Osteoblast (primary cell): ENCODE measurements at regions not wholly inside any gene's neighbourhood (a gene's known extent, or its start where the extent isn't known, plus 50 kb on each side); places are given as distances from the start of the nearest gene placed in this dataset.

Experiments
- DNase-seq: peaks from one replicate; pipeline ENCODE4 v3.0.0; 2011; ENCODE audit warnings: low spot score, mixed read lengths; ENCODE audit not compliant: insufficient read length; ENCODE audit errors: missing footprints
- H2AFZ ChIP-seq: 2 replicates; pipeline ENCODE4 v1.6.0; 2011; ENCODE audit warnings: mild to moderate bottlenecking, low read length
- H3K27ac ChIP-seq: 2 replicates; pipeline ENCODE4 v1.5.1; 2011; ENCODE audit warnings: mild to moderate bottlenecking, low read depth, low read length, moderate library complexity
- H3K27me3 ChIP-seq: 2 replicates; pipeline ENCODE4 v1.6.0; 2012; ENCODE audit warnings: mild to moderate bottlenecking, control low read depth, inconsistent platforms, low read length, moderate library complexity; ENCODE audit not compliant: insufficient read depth
- H3K36me3 ChIP-seq: 2 replicates; pipeline ENCODE4 v1.5.1; 2011; ENCODE audit warnings: mild to moderate bottlenecking, low read length, control low read depth, moderate library complexity; ENCODE audit not compliant: insufficient read depth
- H3K4me1 ChIP-seq: 2 replicates; pipeline ENCODE4 v1.5.1; 2011; ENCODE audit warnings: mild to moderate bottlenecking, low read length, control low read depth, moderate library complexity; ENCODE audit not compliant: insufficient read depth
- H3K4me2 ChIP-seq: 2 replicates; pipeline ENCODE4 v1.6.0; 2011; ENCODE audit warnings: mild to moderate bottlenecking, low read length; ENCODE audit not compliant: insufficient read depth
- H3K4me3 ChIP-seq: fragments of 200-600 bp; sonication (generic); 3 replicates; pipeline ENCODE4 v1.5.1; 2012; ENCODE audit warnings: mild to moderate bottlenecking, low read length, inconsistent platforms; ENCODE audit not compliant: insufficient read depth
- H3K79me2 ChIP-seq: 2 replicates; pipeline ENCODE4 v1.6.0; 2012; ENCODE audit warnings: mild to moderate bottlenecking, low read length, control low read depth, inconsistent platforms; ENCODE audit not compliant: insufficient read depth
- H3K9me3 ChIP-seq: 2 replicates; pipeline ENCODE4 v1.5.1; 2011; ENCODE audit warnings: low read depth, low read length, control low read depth
- H4K20me1 ChIP-seq: 2 replicates; pipeline ENCODE4 v1.6.0; 2012; ENCODE audit warnings: mild to moderate bottlenecking, low read length, control low read depth; ENCODE audit not compliant: insufficient read depth
- TF ChIP-seq, protein P1 (sequence below): IDR thresholded peaks from 2 replicates; pipeline ENCODE4 v1.5.1; 2011; ENCODE audit warnings: mild to moderate bottlenecking, low read depth, low read length, moderate library complexity; ENCODE audit errors: extremely low read depth

DNA sequence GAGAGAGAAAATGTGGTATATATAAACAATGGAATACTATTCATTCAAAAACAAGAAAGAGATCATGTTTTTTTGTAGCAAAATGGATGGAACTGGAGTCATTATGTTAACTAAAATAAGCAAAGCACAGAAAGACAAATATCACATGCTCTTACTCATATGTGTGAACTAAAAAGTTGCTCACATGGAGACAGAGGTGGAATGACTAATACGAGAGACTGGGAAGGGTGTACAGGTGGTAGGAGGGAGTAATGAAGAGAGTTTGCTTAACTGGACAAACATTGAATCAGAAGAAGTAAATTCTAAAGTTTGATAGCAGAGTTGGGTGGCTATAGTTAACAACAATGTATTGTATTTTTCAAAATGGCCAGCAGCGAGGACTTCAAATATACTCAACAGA lies 1080.7 kb upstream of the CHAC2 start:
- H3K9me3 ChIP-seq, result no peaks in the 10 kb centered on the region
- DNase-seq, result no peak
- H3K4me3 ChIP-seq, result no peak overlapping the region
- no peaks in the 10 kb centered on the region for H4K20me1 ChIP-seq
- H3K4me1 ChIP-seq, result no peaks in the 10 kb centered on the region
- no peaks in the 10 kb centered on the region for H3K36me3 ChIP-seq
- H3K27me3 ChIP-seq, result no peaks in the 10 kb centered on the region
- TF ChIP-seq, protein P1, sequence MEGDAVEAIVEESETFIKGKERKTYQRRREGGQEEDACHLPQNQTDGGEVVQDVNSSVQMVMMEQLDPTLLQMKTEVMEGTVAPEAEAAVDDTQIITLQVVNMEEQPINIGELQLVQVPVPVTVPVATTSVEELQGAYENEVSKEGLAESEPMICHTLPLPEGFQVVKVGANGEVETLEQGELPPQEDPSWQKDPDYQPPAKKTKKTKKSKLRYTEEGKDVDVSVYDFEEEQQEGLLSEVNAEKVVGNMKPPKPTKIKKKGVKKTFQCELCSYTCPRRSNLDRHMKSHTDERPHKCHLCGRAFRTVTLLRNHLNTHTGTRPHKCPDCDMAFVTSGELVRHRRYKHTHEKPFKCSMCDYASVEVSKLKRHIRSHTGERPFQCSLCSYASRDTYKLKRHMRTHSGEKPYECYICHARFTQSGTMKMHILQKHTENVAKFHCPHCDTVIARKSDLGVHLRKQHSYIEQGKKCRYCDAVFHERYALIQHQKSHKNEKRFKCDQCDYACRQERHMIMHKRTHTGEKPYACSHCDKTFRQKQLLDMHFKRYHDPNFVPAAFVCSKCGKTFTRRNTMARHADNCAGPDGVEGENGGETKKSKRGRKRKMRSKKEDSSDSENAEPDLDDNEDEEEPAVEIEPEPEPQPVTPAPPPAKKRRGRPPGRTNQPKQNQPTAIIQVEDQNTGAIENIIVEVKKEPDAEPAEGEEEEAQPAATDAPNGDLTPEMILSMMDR, result no peak
- H3K27ac ChIP-seq, result no peak overlapping the region
- no peak overlapping the region for H2AFZ ChIP-seq
- no peaks in the 10 kb centered on the region for H3K79me2 ChIP-seq
- H3K4me2 ChIP-seq, result no peak overlapping the region

DNA sequence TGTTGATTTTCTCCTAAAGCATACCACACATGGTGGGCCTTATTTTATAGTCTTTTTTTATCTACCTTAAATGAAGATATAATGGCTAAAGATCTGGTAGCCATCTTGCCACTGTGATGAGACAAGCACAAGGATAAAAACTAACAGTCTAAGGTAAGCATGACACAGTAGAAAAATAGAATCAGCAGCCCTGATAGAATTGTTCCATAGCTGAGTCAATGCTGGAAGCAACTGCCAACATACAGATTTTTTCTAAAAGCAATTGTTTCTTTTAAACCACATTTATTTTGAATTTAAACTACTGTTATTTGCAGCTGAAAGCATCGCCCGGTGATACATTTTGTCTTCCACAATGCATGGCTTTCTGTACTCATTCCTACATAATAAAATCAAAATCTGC lies 1091.5 kb upstream of the CHAC2 start:
- no peak for DNase-seq
- no peak overlapping the region for H2AFZ ChIP-seq
- H4K20me1 ChIP-seq, result no peaks in the 10 kb centered on the region

DNA sequence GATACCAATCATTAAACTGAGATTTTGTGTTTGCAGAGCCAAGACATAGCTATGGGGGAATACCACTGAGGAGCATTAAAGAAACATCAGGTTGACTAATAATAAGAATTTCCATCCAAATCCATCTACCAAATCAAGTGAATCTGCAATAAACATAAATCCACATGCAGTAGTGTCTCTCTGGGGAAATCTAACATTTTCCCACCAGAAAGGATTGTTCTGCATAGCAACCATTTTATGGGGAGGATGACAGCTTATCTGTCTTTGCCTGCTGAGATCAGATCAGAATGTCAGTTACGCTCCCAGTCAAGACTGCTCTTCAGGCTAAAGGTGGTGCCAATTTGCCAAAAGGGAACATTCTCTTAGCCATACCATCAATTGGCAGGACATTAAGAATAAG lies 1098.9 kb upstream of the CHAC2 start:
- H3K4me2 ChIP-seq, result no peak overlapping the region
- H3K9me3 ChIP-seq, result no peaks in the 10 kb centered on the region
- no peak overlapping the region for H3K27ac ChIP-seq
- H3K36me3 ChIP-seq, result no peaks in the 10 kb centered on the region
- no peak overlapping the region for H3K4me3 ChIP-seq
- H3K27me3 ChIP-seq, result no peaks in the 10 kb centered on the region
- H3K4me1 ChIP-seq, result no peaks in the 10 kb centered on the region
- DNase-seq, result no peak
- no peaks in the 10 kb centered on the region for H4K20me1 ChIP-seq
- no peak overlapping the region for H2AFZ ChIP-seq
- TF ChIP-seq, protein P1, result no peak
- H3K79me2 ChIP-seq, result no peaks in the 10 kb centered on the region

More for the DNA sequence above, 1091.5 kb upstream of the CHAC2 start:
- no peaks in the 10 kb centered on the region for H3K79me2 ChIP-seq
- H3K4me3 ChIP-seq, result no peak overlapping the region
- no peaks in the 10 kb centered on the region for H3K4me1 ChIP-seq
- no peaks in the 10 kb centered on the region for H3K27me3 ChIP-seq
- TF ChIP-seq, protein P1, result no peak
- no peak overlapping the region for H3K4me2 ChIP-seq
- no peak overlapping the region for H3K27ac ChIP-seq
- H3K36me3 ChIP-seq, result no peaks in the 10 kb centered on the region
- H3K9me3 ChIP-seq, result peaks cover 5% of the 10 kb centered on the region

DNA sequence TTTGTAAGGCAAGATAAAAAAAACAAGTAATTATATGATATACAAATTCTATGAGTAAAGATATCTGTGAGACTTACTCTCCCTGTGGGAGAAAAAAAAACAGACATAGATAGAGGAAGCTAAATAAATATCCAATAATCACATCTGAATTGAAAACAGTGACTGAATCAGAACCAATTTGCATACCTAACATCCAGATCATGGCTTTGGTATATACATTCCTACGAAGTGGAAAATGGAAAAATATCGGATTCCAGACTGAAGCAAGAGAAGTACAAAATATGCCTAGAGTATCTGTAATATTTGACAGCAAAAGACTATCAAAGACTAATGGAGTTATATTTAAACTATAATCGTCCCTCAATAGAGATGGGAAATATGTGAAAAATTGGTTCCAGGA lies 1108.1 kb upstream of the CHAC2 start:
- TF ChIP-seq, protein P1, result no peak
- DNase-seq, result no peak

More for the DNA sequence above, 1108.1 kb upstream of the CHAC2 start:
- Histone ChIP-seq H3K36me3 (no peaks in the 10 kb centered on the region), H3K4me3 (no peak overlapping the region), H3K27ac (no peak overlapping the region), H3K4me2 (no peak overlapping the region), H3K79me2 (no peaks in the 10 kb centered on the region), H3K27me3 (no peaks in the 10 kb centered on the region), H3K4me1 (no peaks in the 10 kb centered on the region), H3K9me3 (no peaks in the 10 kb centered on the region), H2AFZ (no peak overlapping the region), H4K20me1 (no peaks in the 10 kb centered on the region)
